ENCODE measurements at regions not wholly inside any gene's neighbourhood (a gene's known extent, or its start where the extent isn't known, plus 50 kb on each side); places are given as distances from the start of the nearest gene placed in this dataset.

DNA sequence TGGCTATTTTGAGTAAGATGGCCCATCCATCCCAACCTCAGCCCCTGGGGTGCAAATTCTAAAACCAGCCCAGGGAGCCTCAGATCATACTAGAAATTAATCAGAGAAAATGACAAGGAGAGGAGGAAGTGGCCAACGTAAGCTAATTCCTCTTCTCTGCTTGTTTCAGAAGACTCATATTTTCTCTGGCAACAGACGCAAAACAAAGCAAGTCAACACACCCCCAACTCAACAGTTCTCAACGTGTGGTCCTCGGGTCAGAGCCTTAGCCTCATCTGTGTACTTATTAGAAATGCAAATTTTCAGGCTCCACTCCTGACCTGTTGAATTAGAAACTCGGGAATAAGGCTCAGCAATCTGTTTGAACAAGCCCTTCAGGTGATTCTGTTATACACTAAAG lies 413.9 kb upstream of the AUTS2 start (continued):
- TF ChIP-seq EP300 (IDR thresholded peaks at IDR 0.05; ENCODE audit: borderline replicate concordance in 1 of 2, low read depth in 2 of 2, low read length in 2 of 2) (no peak), PHF8 (conservative IDR thresholded peaks at IDR 0.05; ENCODE audit: low read depth, low read length) (no peak), MAFK (IDR thresholded peaks at IDR 0.05; ENCODE audit: low read depth, low read length) (no peak), CBX8 (IDR thresholded peaks at IDR 0.05; ENCODE audit: borderline replicate concordance, low read depth, low read length) (no peak)

Measured in H1 (cell line).